Right lobe of liver (tissue), 4 donors: ENCODE measurements at regions not wholly inside any gene's neighbourhood (a gene's known extent, or its start where the extent isn't known, plus 50 kb on each side); places are given as distances from the start of the nearest gene placed in this dataset.

Source experiments
- POLR2A ChIP-seq: fragments of 450-650 bp; IDR thresholded peaks from one replicate; pipeline ENCODE4 v1.6.1; 2017; ENCODE audit warnings: antibody characterized with exemption, mild to moderate bottlenecking
- TF ChIP-seq, protein P1 (sequence below), 4 donors: fragments of 200-600 bp in 3 of 4; fragments of 450-650 bp in 1 of 4; IDR thresholded peaks; one replicate each; pipeline versions ENCODE4 v1.5.1 to v1.8.0; 2016 to 2022; ENCODE audit warnings: antibody characterized with exemption in 4 of 4, mild to moderate bottlenecking in 2 of 4
- donor health status: DM: no; HTN: no; CAD: no.
- donor health status: DM: no; HTN: no; CAD: no.
- donor health status: DM: no; HTN: yes; CAD: no.

DNA sequence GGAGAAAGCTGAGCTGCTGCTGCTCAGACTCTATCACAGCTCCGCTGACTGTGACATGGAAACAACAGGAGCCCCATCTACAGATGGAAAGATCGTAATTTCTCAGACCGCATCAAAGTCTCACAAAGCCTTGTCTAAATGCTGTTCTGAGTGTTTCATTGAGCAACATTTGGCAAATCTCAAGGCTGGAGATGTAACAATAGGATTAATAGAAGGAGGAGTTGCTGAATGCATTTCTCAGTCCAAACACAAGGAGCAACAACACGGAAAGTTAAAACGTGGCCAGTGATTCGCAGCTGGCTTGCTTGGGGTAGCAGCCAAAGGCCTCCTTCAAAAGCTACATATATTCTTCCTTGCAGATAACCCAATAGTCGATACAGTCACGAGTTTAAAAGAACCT, 55.7 kb downstream of the MRPL57 start:
- TF ChIP-seq, protein P1, sequence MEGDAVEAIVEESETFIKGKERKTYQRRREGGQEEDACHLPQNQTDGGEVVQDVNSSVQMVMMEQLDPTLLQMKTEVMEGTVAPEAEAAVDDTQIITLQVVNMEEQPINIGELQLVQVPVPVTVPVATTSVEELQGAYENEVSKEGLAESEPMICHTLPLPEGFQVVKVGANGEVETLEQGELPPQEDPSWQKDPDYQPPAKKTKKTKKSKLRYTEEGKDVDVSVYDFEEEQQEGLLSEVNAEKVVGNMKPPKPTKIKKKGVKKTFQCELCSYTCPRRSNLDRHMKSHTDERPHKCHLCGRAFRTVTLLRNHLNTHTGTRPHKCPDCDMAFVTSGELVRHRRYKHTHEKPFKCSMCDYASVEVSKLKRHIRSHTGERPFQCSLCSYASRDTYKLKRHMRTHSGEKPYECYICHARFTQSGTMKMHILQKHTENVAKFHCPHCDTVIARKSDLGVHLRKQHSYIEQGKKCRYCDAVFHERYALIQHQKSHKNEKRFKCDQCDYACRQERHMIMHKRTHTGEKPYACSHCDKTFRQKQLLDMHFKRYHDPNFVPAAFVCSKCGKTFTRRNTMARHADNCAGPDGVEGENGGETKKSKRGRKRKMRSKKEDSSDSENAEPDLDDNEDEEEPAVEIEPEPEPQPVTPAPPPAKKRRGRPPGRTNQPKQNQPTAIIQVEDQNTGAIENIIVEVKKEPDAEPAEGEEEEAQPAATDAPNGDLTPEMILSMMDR (IDR thresholded peaks at IDR 0.05) = no peak
- TF ChIP-seq POLR2A = no peak
